ENCODE measurements at regions not wholly inside any gene's neighbourhood (a gene's known extent, or its start where the extent isn't known, plus 50 kb on each side); places are given as distances from the start of the nearest gene placed in this dataset.

DNA sequence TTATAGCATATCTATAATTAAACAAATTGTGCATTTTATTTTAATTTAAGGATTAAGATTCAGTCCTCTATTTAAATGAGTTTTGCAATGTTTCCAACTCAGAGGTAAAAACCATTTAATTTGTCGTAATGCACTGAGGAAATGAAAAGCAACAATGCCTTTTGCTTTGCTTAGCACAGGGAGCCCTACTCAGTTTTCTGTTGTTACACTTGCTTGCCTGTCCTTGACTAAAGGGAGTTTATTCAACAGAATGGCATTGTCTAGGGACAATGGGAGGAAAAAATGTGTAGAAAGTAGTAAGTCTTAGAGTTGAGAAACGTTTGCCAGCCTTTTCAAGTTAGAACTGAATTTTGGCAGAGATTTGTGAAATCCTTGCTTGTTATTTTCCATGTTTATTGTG, 734.2 kb upstream of the ANO3 start:
- no peak for DNase-seq (ENCODE audit: extremely low spot score in 2 of 2)
- H3K4me3 ChIP-seq: no peak overlapping the region
- H3K27me3 ChIP-seq: no peaks in the 10 kb centered on the region
- H3K36me3 ChIP-seq: no peaks in the 10 kb centered on the region
- H3K27ac ChIP-seq: no peak overlapping the region
- TF ChIP-seq, protein P1, sequence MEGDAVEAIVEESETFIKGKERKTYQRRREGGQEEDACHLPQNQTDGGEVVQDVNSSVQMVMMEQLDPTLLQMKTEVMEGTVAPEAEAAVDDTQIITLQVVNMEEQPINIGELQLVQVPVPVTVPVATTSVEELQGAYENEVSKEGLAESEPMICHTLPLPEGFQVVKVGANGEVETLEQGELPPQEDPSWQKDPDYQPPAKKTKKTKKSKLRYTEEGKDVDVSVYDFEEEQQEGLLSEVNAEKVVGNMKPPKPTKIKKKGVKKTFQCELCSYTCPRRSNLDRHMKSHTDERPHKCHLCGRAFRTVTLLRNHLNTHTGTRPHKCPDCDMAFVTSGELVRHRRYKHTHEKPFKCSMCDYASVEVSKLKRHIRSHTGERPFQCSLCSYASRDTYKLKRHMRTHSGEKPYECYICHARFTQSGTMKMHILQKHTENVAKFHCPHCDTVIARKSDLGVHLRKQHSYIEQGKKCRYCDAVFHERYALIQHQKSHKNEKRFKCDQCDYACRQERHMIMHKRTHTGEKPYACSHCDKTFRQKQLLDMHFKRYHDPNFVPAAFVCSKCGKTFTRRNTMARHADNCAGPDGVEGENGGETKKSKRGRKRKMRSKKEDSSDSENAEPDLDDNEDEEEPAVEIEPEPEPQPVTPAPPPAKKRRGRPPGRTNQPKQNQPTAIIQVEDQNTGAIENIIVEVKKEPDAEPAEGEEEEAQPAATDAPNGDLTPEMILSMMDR (IDR thresholded peaks at IDR 0.05): no peak
- TF ChIP-seq POLR2AphosphoS5 (IDR thresholded peaks at IDR 0.05; ENCODE audit: insufficient read depth in 1 of 2, low read depth in 1 of 2) (no peak), POLR2A (IDR thresholded peaks at IDR 0.05) (no peak)
- no peaks in the 10 kb centered on the region for H3K9me3 ChIP-seq
- H3K4me1 ChIP-seq: no peaks in the 10 kb centered on the region
- intact Hi-C loops (cut with DNase I): no loop called here

DNA sequence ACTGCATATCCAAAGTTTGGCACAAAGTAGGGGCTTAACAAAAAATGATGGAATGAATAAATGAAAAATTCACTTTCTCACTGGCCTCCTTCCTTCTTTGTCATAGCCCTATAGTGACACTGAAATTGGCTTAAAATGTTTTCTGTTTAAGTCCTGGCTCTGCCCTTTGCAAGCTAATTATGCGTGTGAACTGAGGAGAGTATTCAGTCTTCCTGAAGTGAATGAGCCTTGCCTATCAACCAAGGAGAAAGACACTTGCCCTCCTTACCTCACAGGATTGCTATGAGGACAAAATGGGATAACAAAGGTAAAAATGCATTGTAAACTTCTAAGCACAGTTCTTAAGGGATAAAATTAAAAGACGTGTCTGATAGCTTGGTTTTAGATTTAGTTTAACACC, 729.8 kb upstream of the ANO3 start:
- Histone ChIP-seq H3K9me3 (no peaks in the 10 kb centered on the region), H3K27ac (no peak overlapping the region), H3K27me3 (no peaks in the 10 kb centered on the region), H3K36me3 (no peaks in the 10 kb centered on the region), H3K4me3 (no peak overlapping the region), H3K4me1 (no peaks in the 10 kb centered on the region)
- no peak for DNase-seq (ENCODE audit: extremely low spot score in 2 of 2)
- intact Hi-C loops (cut with DNase I): no loop called here
- TF ChIP-seq, protein P1 (IDR thresholded peaks at IDR 0.05): no peak
- TF ChIP-seq POLR2AphosphoS5 (IDR thresholded peaks at IDR 0.05; ENCODE audit: insufficient read depth in 1 of 2, low read depth in 1 of 2) (no peak), POLR2A (IDR thresholded peaks at IDR 0.05) (no peak)

DNA sequence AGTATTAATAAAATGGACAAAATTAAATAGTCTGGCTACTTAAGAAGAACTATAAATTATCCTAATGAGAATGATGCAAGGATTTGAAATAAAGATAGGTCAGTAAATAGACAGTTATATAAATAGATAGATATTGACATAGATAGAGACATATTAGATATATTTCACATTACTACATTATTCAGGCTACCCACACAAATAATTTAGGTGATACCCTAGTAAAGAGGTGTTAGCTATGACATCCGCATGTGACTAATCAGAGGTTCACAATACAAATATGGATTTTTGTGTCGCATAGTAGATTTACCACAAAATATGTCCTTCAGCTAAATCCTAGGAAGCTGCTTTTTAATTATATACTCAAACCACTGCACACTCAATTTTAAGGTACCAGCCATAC, 729.0 kb upstream of the ANO3 start:
- TF ChIP-seq POLR2A (IDR thresholded peaks at IDR 0.05): no peak
- TF ChIP-seq POLR2AphosphoS5 (IDR thresholded peaks at IDR 0.05; ENCODE audit: insufficient read depth in 1 of 2, low read depth in 1 of 2): no peak
- TF ChIP-seq, protein P1 (IDR thresholded peaks at IDR 0.05): no peak
- Histone ChIP-seq H3K27me3 (no peaks in the 10 kb centered on the region), H3K27ac (no peak overlapping the region), H3K4me3 (no peak overlapping the region), H3K9me3 (no peaks in the 10 kb centered on the region), H3K4me1 (no peaks in the 10 kb centered on the region), H3K36me3 (no peaks in the 10 kb centered on the region)
- intact Hi-C loops (cut with DNase I): no loop called here
- DNase-seq (ENCODE audit: extremely low spot score in 2 of 2): no peak

DNA sequence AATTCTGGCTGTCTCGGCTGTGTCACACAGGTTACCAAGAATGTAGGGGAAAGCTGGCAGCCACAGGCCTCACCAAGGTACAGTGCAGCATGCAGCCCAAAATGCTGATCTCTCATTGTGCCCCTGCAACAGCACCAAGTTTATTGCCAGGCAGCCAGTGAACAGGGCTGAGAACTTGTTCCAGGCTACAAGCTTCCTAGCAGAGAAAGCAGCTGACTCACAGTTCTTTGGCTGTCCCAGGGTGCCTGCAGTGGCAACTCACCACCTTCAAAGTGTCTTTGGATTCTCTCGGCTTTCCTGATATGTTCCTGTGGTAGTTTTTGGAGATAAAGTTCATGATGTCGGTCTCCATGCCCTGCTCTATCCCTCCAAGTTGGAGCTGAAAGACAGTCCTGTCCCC, 719.1 kb upstream of the ANO3 start:
- no peak overlapping the region for H3K27ac ChIP-seq
- intact Hi-C loops (cut with DNase I): no loop called here
- H3K9me3 ChIP-seq: no peaks in the 10 kb centered on the region
- H3K27me3 ChIP-seq: no peaks in the 10 kb centered on the region
- H3K4me1 ChIP-seq: no peaks in the 10 kb centered on the region
- no peaks in the 10 kb centered on the region for H3K36me3 ChIP-seq
- no peak overlapping the region for H3K4me3 ChIP-seq
- no peak for TF ChIP-seq POLR2AphosphoS5 (IDR thresholded peaks at IDR 0.05; ENCODE audit: insufficient read depth in 1 of 2, low read depth in 1 of 2)
- DNase-seq (ENCODE audit: extremely low spot score in 2 of 2): no peak

GRCh38 chr11:25613451-25613850, 718.5 kb upstream of the ANO3 start:
- no peak overlapping the region for H3K27ac ChIP-seq
- no peaks in the 10 kb centered on the region for H3K4me1 ChIP-seq
- H3K4me3 ChIP-seq: no peak overlapping the region
- H3K27me3 ChIP-seq: no peaks in the 10 kb centered on the region
- no peak for TF ChIP-seq POLR2A (IDR thresholded peaks at IDR 0.05)
- TF ChIP-seq, protein P1 (IDR thresholded peaks at IDR 0.05): no peak
- no peak for TF ChIP-seq POLR2AphosphoS5 (IDR thresholded peaks at IDR 0.05; ENCODE audit: insufficient read depth in 1 of 2, low read depth in 1 of 2)
- no peak for DNase-seq (ENCODE audit: extremely low spot score in 2 of 2)
- H3K9me3 ChIP-seq: no peaks in the 10 kb centered on the region
- H3K36me3 ChIP-seq: no peaks in the 10 kb centered on the region
- intact Hi-C loops (cut with DNase I): no loop called here

DNA sequence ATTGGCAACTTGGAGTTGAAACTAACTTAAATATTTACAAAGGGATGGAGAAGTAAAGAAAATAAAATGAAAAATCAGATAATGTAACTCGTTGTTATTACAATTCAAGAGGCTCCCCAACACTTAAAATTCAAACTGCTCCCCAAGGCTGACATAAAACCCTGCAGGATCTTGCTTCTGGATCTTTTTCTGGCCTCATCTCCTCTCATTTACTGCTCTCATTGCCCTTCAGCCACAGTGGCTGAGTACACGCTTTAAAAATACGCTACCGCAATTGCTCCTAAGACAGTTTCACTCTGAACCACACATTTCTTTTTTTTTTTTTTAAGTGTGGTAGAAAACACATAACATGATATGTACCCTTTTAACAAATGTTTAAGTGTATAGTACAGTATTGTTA, 718.1 kb upstream of the ANO3 start:
- Histone ChIP-seq H3K4me1 (no peaks in the 10 kb centered on the region), H3K27me3 (no peaks in the 10 kb centered on the region), H3K36me3 (no peaks in the 10 kb centered on the region), H3K9me3 (no peaks in the 10 kb centered on the region), H3K4me3 (no peak overlapping the region), H3K27ac (no peak overlapping the region)
- intact Hi-C loops (cut with DNase I): no loop called here
- TF ChIP-seq, protein P1 (IDR thresholded peaks at IDR 0.05): no peak
- TF ChIP-seq POLR2A (IDR thresholded peaks at IDR 0.05) (no peak), POLR2AphosphoS5 (IDR thresholded peaks at IDR 0.05; ENCODE audit: insufficient read depth in 1 of 2, low read depth in 1 of 2) (no peak)
- DNase-seq (ENCODE audit: extremely low spot score in 2 of 2): no peak

All from vagina (tissue), 2 donors.